Right lobe of liver (tissue), 4 donors: ENCODE measurements at regions not wholly inside any gene's neighbourhood (a gene's known extent, or its start where the extent isn't known, plus 50 kb on each side); places are given as distances from the start of the nearest gene placed in this dataset.

Experiments used
- CTCF ChIP-seq, 4 donors: fragments of 200-600 bp in 3 of 4; fragments of 450-650 bp in 1 of 4; IDR thresholded peaks; one replicate each; pipeline versions ENCODE4 v1.5.1 to v1.8.0; 2016 to 2022; ENCODE audit warnings: antibody characterized with exemption in 4 of 4, mild to moderate bottlenecking in 2 of 4
- POLR2A ChIP-seq: fragments of 450-650 bp; IDR thresholded peaks from one replicate; pipeline ENCODE4 v1.6.1; 2017; ENCODE audit warnings: antibody characterized with exemption, mild to moderate bottlenecking
- donor health status: DM: no; HTN: no; CAD: no.
- donor health status: DM: no; HTN: no; CAD: no.
- donor health status: DM: no; HTN: yes; CAD: no.

- TF ChIP-seq CTCF (IDR thresholded peaks at IDR 0.05): no peak
- no peak for TF ChIP-seq POLR2A
These were observed 103.3 kb upstream of the CBLB start for GRCh38 chr3:105972069-105972468.
